NCI-H1417 (cell line): ENCODE measurements at regions not wholly inside any gene's neighbourhood (a gene's known extent, or its start where the extent isn't known, plus 50 kb on each side); places are given as distances from the start of the nearest gene placed in this dataset.

Experiments used
- DNase-seq, 3 experiments: peaks; one replicate each; lab custom pipeline; 2025; lab: John Stamatoyannopoulos, UW

GRCh38 chr4:11912886-11913285, 484.2 kb upstream of the HS3ST1 start:
- no peak for DNase-seq

DNA sequence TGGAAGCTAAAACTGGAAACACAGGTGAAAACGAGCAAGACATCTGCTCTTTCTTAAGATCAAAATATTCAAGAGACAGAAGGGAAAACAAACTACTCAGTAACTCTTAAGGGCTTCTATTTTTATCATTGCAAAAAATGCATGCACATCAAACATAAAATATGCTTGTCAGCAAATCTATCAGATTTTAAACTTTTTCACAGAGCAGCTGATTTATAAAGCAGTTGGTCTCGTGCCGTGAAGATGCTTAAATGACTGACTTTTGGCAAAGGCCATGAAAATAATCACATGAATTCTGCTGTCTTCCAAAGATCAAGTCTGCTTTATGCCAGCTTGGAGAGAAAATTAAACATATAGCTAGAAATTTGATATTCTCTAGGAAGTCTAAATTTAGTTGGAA, 482.1 kb upstream of the HS3ST1 start:
- DNase-seq, result no peak

DNA sequence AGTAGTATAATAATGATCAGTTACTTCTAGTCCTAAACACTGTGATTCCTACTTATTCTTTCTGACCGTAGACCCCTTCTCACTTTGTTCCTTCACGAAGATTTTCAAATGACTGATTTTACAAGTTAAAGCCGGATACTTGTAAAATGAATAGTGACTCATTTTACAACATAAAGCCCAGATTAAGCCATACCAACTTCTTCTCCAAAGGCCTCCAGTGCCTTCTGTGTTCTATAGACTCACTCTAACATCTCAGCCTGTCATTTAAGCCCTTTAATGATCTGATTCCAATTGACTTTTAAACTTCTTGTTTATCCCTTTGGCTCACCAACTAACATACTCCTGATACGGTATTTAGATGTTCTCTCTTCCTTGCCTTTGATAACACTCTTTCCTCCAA, 480.0 kb upstream of the HS3ST1 start:
- no peak for DNase-seq

GRCh38 chr4:11908205-11908604, 479.5 kb upstream of the HS3ST1 start:
- DNase-seq, result no peak

DNA sequence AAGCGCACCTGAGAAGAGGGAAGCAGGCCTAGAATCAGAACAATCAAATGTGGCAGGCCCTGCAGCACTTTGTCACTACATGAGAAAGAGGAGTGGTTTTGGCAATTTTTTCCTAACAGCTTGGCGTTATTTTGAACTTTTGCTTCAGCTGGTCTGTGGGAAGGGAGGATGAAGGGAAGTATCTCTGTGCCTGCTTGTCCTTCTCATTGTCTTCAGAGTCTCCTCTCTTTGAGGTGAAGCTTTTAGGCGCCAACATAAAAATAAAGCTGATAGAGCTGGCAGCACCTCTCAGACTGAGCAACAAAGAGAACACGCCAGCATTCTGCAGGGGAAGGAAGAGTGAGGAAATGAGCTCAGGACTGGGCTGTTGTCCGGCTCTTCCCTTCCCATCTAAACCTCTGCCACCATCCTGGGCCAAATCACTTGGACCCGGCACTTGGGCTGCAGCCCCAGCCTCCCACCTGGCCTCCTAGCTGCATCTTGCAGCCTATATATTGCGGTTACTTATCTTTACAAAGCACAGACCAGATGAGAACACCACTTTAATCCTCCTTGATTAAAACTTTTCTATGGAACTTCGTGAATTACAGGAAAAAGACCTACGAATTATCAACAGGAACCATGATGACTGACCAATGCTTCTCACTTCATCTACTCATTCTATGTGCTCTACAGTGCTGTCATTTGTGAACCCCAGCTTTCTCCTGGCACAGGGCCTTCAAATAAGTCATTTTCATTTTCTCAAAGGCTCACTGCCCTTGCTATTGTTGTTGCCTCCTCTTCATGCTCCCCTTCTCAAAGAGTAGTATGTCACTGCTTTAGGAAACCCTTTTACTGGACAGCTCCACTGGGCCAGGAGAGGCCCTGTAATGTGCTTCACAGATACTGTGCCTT, 476.4 kb upstream of the HS3ST1 start:
- DNase-seq, result no peak

DNA sequence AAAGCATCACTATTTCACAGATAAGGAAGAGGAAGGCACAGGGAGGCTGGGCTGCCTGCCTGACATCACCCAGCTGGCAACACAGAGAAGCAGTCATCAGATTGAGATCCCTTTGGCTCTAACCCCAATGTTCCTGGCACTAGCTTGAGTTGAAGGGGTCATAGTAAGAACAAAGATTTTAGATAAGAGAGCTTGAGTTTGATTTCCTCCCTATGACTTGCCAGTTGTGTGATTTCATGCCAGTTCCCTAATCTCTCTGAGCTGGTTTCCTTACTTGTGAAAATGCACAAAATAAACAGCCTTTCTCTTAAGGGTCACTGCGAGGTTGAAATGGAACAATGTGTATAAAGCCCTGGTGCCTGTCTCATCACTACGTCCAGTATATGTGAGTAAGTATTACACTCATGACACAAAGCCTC, 475.4 kb upstream of the HS3ST1 start:
- DNase-seq, result no peak

- no peak for DNase-seq
Observed at GRCh38 chr4:11901089-11901488, 472.4 kb upstream of the HS3ST1 start.

DNA sequence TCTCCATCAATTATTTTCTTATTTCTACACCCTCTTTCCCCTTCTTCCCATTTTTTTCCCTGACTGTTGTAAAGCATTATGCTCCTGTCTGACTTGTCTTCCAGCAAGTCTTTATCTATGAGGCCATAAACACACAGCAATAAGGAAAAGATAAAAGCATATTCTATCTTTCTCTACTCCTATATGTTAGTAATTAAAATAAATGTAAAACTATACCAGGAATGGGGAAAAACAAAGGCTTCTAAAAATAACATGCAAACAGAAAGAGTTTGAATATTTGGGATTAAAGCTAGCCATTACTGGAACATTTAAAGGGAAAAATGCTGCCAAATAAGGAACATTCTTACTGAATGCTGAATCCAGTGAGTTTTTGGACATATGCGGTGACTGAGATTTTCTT, 471.7 kb upstream of the HS3ST1 start:
- DNase-seq, result no peak

GRCh38 chr4:11898796-11899195, 470.1 kb upstream of the HS3ST1 start:
- DNase-seq, result no peak

- DNase-seq, result no peak
Observed at GRCh38 chr4:11895766-11896165, 467.1 kb upstream of the HS3ST1 start.

GRCh38 chr4:11894977-11895376, 466.3 kb upstream of the HS3ST1 start:
- no peak for DNase-seq

DNA sequence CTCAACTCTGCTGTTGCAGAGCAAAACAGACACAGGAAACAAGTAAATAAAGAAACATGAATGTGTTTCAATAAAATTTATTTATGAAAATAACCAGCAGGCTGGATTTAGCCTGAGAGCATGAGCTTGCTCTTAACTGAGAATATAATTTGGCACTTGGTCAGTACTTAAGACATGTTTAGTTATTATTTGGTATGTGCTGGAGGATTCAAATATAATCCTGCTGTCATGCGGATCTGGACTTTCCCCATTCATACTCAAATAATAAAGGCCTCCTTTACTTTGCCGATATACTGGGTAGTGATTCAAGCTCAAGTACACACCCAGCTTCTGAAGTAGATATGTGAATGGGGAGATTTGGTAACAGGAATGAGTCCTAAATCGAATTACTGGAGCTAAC, 465.5 kb upstream of the HS3ST1 start:
- no peak for DNase-seq

DNA sequence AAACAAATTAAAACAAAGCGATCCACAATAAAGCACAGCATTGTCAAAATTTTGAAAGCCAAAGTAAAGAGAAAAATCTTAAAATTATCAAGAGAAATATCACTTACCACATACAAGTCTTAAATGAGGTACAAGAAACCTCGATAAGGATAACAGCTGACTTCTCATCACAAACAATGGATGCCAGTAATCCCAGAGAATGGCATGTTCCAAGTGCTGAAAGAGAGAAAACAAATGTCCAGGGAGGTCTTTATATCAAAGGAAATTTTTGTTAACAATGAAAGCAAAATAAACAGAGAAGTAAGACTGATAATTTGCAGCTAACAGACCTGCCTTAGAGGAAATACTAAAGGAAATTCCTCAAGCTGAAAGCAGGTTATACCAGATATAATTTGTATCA, 460.4 kb upstream of the HS3ST1 start:
- no peak for DNase-seq

- no peak for DNase-seq
Observed at GRCh38 chr4:11881947-11882346, 453.3 kb upstream of the HS3ST1 start.

DNA sequence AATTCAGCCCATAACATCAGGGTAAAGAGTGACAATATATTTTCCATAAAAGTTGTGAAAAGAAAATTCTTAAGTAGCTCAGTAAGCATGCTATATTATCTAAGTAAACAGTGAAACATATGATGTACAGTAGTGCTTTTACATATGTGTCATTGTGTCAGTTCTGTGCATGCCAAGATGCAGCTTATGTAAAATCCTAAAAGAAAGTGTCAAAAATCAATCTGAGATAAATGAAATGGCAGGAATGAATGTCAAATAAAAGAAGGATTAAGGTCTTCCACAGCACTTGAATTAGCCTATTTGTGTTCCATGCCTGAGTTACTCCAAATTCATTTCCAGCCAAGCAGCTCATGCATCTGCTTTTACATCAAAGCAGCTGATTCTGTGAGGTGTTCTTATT, 452.7 kb upstream of the HS3ST1 start:
- DNase-seq, result peak in 2 of 3 experiments; percentile 13 to 44

DNA sequence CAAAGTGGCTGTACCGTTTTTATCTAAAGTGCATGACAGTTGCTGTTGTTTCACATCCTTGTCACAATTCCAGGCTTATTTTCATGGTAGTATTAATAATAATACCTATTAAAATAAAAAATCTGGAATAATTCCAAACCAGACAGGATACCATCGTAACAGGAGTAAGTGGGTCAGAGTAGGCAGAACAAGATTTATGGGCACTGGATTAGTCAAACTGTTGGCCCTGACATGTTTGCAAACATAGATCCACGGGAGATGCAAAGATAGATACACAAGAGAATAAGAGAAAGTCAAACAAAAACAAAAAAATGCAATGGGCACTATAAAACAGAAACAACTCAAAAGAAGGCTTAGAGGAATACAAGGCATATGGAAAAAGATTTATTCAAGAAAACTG, 449.5 kb upstream of the HS3ST1 start:
- DNase-seq, result peak in 2 of 3 experiments; percentile 10 to 70

- no peak for DNase-seq
Observed at GRCh38 chr4:11876104-11876503, 447.4 kb upstream of the HS3ST1 start.

- peak in 1 of 3 experiments; percentile 31 for DNase-seq
Observed at GRCh38 chr4:11869191-11869870, 440.6 kb upstream of the HS3ST1 start.

GRCh38 chr4:11866391-11866790, 437.7 kb upstream of the HS3ST1 start:
- DNase-seq, result no peak

DNA sequence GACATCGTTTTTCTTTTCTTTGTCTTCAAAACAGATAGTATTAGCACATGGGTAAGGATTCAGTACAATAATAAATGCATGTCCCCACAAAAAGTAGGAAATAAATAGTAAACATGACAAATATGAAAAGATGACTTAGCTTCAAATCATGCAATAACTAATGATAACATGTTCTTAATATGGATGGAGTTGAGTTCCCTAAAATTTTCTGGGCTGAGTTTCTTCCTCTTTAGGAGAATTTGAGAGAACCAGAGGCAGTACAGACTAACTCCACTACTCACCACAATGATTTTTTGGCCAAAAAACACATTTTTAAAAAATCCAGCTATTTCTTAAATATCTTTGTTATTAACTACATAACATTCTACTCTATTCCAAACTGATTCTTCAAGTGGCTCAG, 432.3 kb upstream of the HS3ST1 start:
- no peak for DNase-seq

DNA sequence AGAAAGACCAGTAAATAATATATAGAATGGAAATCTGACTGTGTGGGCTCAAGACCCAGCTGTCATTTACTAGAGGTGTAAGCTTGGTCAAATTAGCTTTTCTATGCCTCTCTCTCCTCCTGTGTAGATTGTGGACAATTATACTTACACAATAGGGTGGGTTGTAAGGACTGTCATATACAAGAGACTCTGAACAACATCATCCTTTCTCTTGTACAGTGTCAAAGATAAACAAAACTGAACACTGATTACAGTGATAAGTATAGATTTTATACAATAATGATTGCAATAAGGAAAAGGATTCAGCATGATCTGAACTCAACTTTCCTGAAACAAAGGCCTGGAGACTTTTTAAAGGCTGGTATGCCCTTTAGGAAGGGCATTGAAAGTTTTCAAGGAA, 429.2 kb upstream of the HS3ST1 start:
- no peak for DNase-seq

DNA sequence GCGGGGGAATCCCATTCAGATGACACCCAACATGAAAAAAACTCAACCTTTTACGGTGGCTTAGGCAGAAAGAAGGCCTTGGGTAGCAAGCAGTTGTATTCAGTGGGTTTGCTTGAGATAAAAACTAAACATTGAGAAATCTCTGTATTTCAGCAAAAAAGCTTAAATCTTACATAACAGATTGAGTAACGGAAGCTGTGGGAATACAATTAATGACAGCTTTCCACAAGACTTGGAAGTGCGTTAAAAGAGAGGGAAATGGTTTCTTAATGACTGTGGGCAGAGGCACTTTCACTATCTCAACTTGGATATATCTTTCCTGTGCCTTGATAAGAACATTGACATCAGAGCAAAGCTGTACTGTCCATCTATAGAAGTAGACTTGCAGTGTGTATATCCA, 418.5 kb upstream of the HS3ST1 start:
- no peak for DNase-seq

DNA sequence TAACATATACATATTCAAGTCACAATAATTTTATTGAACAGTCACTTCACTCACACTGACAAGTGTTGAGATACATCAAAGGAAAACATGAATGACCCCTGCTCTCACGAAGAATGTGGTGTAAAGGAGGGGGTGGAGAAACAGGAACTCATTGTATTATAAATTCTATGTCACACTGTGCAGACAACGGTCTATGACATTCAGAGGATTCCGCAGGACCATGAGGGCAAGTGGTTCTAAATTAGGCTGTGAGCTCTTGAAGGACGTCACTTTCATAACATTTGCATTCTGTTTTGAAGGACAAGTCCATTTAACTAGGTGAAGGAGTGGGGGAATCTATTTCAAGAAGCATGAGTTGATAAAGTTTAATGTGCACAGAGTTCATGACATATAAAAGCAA, 415.2 kb upstream of the HS3ST1 start:
- no peak for DNase-seq
